ENCODE measurements at regions not wholly inside any gene's neighbourhood (a gene's known extent, or its start where the extent isn't known, plus 50 kb on each side); places are given as distances from the start of the nearest gene placed in this dataset.

DNA sequence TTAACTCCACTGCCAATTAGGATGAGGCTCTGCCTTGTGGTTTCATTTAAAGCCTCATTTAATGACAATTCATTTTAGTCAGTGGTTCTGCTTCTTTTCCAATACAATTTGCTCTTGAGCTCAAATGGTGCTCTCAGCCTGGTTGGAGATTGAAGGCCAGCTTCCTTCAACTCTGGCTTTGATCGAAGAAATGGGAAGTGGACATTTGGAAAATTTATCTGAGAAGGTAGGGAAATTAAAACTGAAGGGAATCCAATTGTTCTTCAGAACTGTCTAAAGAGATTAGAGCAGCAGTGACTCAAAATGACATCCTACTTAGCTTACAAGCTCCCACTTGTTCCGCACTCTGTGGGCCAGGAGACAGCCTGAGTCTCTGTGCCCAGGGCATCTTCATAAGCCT lies 206.8 kb downstream of the SMARCA1 start:
- H3K27ac ChIP-seq (ENCODE audit: insufficient read length, low read depth, low read length): no peak overlapping the region
- H3K79me2 ChIP-seq (ENCODE audit: insufficient read depth, low read length): no peaks in the 10 kb centered on the region
- H3K56ac ChIP-seq (ENCODE audit: insufficient read length, low read depth, low read length): no peak overlapping the region
- Mint-ChIP-seq H3K9me3 (no peaks in the 10 kb centered on the region), H3K27me3 (ENCODE audit: low read depth) (peaks cover 65% of the 10 kb centered on the region), H3K4me3 (no peak overlapping the region), H3K4me1 (no peaks in the 10 kb centered on the region), H3K36me3 (ENCODE audit: insufficient read depth in 1 of 3, low read depth in 3 of 3) (peaks cover 0 to 5% (median 0%) of the 10 kb centered on the region in 3 experiments; a peak in 2 of 7 replicates), H3K27ac (no peak overlapping the region)
- H3K18ac ChIP-seq (ENCODE audit: insufficient read length, low read depth, low read length): no peak overlapping the region
- TF ChIP-seq, protein P1, sequence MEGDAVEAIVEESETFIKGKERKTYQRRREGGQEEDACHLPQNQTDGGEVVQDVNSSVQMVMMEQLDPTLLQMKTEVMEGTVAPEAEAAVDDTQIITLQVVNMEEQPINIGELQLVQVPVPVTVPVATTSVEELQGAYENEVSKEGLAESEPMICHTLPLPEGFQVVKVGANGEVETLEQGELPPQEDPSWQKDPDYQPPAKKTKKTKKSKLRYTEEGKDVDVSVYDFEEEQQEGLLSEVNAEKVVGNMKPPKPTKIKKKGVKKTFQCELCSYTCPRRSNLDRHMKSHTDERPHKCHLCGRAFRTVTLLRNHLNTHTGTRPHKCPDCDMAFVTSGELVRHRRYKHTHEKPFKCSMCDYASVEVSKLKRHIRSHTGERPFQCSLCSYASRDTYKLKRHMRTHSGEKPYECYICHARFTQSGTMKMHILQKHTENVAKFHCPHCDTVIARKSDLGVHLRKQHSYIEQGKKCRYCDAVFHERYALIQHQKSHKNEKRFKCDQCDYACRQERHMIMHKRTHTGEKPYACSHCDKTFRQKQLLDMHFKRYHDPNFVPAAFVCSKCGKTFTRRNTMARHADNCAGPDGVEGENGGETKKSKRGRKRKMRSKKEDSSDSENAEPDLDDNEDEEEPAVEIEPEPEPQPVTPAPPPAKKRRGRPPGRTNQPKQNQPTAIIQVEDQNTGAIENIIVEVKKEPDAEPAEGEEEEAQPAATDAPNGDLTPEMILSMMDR (conservative IDR thresholded peaks at IDR 0.05): no peak
- no peak overlapping the region for H3K4ac ChIP-seq (ENCODE audit: low read depth, low read length)
- no peak overlapping the region for H3T11ph ChIP-seq (ENCODE audit: low read length)
- no peaks in the 10 kb centered on the region for H3K23me2 ChIP-seq (ENCODE audit: insufficient read length, low read depth, low read length, poor library complexity, severe bottlenecking)
- WGBS (ENCODE audit: extremely low coverage, insufficient read length, low lambda C conversion rate): no CpG with 5 or more reads among the region's 2 CpGs
- H4K8ac ChIP-seq (replicated peaks; ENCODE audit: insufficient read length, low read depth, low read length): no peak overlapping the region
- H3K23ac ChIP-seq (ENCODE audit: insufficient read length, low read depth, low read length): no peak overlapping the region
- H2AK5ac ChIP-seq (ENCODE audit: insufficient read length, low read length): no peak overlapping the region
- no peaks in the 10 kb centered on the region; the same call in 1 of the 2 replicates for H3K27me3 ChIP-seq (ENCODE audit: insufficient read depth, low read length)
- no peak overlapping the region for H4K91ac ChIP-seq (ENCODE audit: insufficient read length, low read depth, low read length)
- H4K20me1 ChIP-seq (ENCODE audit: control insufficient read depth, insufficient read depth, insufficient read length): no peaks in the 10 kb centered on the region
- no peak overlapping the region for H3K14ac ChIP-seq (ENCODE audit: insufficient read depth, low read length)
- no peak overlapping the region for H2BK20ac ChIP-seq (ENCODE audit: low read depth, low read length, poor library complexity, severe bottlenecking)
- no peak overlapping the region for H2BK15ac ChIP-seq (ENCODE audit: low read depth, low read length)
- H3K9me3 ChIP-seq (ENCODE audit: control insufficient read depth, low read depth, low read length): no peaks in the 10 kb centered on the region
- no peaks in the 10 kb centered on the region for H3K79me1 ChIP-seq (ENCODE audit: insufficient read depth, low read depth, low read length, poor library complexity, severe bottlenecking)
- H2BK120ac ChIP-seq (ENCODE audit: low read depth, low read length, poor library complexity, severe bottlenecking): no peak overlapping the region
- no peak overlapping the region for H4K5ac ChIP-seq (ENCODE audit: insufficient read length, low read depth, low read length)
- H2BK12ac ChIP-seq (ENCODE audit: insufficient read length, low read depth, low read length): no peak overlapping the region
- no peak overlapping the region for H2AFZ ChIP-seq (ENCODE audit: low read length)
- H2BK5ac ChIP-seq (ENCODE audit: insufficient read length, low read length): no peak overlapping the region
- no peak overlapping the region for H3K4me2 ChIP-seq (ENCODE audit: insufficient read depth, insufficient read length, low read length)
- no peak for DNase-seq
- no peaks in the 10 kb centered on the region for H3K4me1 ChIP-seq (ENCODE audit: insufficient read depth, low read length)
- no peak overlapping the region for H3K9ac ChIP-seq (ENCODE audit: extremely low read depth, insufficient read length, low read length)

All from H9 (cell line).